IPS-NIHi7 (cell line): ENCODE measurements at regions not wholly inside any gene's neighbourhood (a gene's known extent, or its start where the extent isn't known, plus 50 kb on each side); places are given as distances from the start of the nearest gene placed in this dataset.
"Not testable (repeated sequence)": the region's sequence is repeated elsewhere in the genome, so short reads cannot be mapped to it uniquely, and the experiment has no call there.

Experiments used
- DNase-seq: peaks from one replicate; pipeline ENCODE4 v3.0.0; 2012; ENCODE audit warnings: mixed read lengths; ENCODE audit errors: extremely low spot score

DNA sequence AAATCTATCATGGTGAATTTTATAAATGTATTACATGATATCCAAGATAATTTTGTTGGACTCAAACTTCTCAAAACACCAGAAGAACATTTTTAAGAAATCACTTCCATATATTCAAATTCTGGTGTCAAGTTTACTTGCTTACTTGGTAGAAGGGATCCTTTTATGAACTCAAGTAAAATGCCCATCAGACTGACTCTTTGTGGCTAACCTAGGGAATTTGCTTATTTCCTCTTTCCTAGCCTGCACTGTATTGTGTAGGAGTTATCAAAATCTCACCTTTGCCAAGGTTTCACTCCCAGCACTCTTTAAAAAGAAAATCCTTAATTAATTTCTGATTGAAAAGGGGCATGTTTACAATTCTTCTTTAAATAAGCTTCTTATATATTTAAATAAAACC is 196.5 kb downstream of the DUSP6 start:
- no peak for DNase-seq

GRCh38 chr12:89154743-89155499 is 197.4 kb downstream of the DUSP6 start:
- no peak for DNase-seq

GRCh38 chr12:89153341-89153740 is 199.0 kb downstream of the DUSP6 start:
- no peak for DNase-seq

DNA sequence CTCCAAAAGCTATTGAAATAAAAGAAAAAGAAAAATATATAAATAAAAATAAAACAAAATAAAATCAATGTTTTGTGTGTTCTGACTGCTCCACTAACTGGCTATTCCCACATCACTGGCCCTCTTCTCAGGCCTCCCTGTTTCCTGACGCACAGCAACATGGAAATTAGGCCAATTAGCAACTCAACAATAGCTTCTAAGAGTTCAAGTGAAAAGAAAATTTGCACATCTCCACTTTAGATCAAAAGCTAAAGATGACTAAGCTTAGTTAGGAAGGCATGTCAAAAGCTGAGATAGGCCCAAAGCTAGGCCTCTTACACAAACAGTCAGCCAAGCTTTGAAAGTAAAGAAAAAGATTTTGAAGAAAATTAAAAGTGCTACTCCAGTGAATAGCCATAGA is 200.8 kb downstream of the DUSP6 start:
- DNase-seq = no peak

- DNase-seq = not testable (repeated sequence)
These were observed 201.5 kb downstream of the DUSP6 start for GRCh38 chr12:89150789-89151188.

DNA sequence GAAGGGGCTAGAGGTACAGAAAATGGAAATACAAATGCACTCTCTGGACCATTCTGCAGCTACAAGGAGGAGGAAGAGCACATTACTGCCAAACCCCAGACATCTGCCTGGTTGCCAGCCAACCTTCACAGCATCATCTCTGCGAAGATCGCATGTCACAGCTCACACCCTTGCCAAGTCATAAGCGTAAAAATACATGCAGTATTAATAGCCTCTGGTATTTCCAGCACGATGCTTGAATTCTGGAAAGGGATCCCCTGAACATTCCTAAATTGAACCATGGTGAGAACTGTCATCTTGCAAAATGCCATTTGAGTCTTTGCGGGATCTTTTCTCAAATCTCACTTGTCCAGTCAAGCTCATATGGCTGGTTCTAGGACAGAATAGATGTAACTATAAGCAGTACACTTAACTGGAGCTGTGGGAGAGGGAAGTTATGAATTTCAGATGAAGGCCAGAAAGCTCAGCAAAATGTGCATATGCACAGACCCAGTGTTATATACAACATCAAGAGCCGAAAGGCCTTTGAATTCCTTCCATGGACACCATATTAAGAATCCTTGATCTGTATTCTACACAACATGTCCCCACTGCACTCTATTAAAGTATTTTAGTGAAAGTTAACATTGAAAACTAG is 211.6 kb downstream of the DUSP6 start:
- no peak for DNase-seq

DNA sequence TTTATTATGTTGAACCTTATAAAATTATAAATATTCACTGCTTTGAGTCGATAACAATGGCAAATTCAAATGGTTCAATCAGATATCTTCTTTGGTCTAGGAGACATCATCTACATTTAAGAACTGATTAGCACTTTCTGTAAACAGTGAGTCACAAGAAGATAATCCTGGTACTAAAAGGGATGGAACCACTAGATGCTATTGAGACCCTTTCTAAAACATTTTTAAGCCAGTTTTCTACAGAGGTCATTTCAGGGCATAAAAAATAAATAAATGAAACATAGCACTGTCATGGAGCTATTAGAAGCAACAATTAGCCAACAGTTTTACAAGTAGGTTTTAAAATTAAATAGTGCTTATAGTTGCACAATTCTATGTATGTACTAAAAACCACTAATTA is 212.2 kb downstream of the DUSP6 start:
- no peak for DNase-seq

DNA sequence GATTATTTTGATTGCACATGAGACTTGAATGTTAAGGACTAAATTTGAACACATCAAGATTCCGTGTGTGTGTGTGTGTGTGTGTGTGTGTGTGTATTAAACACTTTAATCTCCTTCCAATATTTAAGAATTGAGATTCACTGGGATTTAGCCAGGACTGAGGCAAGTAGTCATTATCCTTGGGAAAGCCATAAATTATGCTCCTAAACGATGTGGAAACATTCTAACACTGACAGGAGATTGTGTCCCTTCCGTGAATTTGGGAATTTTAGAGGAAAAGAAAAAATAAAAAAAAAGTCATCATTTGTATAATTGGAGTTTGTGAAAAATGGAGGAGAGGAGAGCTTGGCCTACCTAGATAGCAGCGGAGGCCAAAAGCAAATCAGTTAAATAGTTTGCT is 212.9 kb downstream of the DUSP6 start:
- no peak for DNase-seq

DNA sequence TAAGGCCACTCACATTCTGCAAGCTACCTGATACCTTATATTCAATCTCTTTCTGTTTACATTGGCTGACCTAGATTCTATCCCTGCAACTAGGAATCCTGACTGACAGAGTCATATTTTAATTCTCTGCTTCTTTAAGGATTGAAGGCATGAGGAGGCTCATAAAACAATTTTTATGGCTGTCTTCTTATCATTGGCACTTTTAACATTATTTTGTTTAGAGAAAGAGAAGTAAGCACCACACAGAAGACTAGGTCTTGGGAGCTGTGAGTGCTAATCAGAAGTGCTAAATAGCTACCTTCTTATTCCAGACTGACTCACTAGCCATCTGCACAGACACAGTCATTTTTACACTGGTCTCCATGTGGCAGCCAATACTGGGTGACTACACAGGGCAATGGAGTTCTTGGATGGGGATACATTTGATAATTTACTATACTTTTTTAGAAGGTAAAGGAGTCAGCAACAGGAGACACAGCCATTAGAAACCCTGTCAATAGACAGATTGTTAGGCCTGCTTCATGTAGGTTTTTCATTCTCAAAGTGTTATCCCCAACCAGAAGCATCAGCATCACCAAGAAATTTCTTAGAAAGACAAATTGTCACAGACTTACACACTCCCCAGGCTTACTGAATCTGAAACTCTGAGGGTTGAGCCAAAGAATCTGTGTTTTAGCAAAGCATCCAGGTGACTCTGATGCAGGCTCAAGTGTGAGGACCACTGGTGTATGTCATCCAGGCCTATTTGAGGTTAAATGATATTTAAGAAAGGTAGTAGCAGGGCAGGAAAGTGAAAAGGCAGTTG is 214.1 kb downstream of the DUSP6 start:
- no peak for DNase-seq

- DNase-seq = no peak
These were observed 216.2 kb downstream of the DUSP6 start for GRCh38 chr12:89135976-89136634.

GRCh38 chr12:89134213-89134770 is 218.0 kb downstream of the DUSP6 start:
- no peak for DNase-seq

GRCh38 chr12:89129167-89129870 is 223.0 kb downstream of the DUSP6 start:
- no peak for DNase-seq

DNA sequence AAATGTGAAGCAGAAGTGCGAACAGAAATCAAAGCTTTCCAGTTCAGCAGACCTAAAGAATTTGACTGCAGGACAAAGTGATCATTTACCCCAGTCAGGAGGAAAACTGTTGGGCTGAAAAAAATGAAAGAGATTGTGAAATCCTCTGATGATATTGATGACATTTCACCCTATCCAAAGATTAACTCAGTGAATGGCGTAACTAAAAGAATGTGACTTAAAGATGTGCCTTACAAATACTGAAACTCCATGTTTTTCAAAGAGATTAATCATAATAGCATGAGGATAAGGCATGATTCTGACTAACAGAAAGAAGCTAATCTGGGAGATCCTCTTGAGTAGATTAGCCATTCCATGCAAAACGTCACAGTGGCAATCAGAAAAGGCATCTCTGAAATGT is 225.6 kb downstream of the DUSP6 start:
- DNase-seq = no peak

GRCh38 chr12:89122852-89123251 is 229.4 kb downstream of the DUSP6 start:
- DNase-seq = no peak

GRCh38 chr12:89117448-89118034 is 234.8 kb downstream of the DUSP6 start:
- no peak for DNase-seq

DNA sequence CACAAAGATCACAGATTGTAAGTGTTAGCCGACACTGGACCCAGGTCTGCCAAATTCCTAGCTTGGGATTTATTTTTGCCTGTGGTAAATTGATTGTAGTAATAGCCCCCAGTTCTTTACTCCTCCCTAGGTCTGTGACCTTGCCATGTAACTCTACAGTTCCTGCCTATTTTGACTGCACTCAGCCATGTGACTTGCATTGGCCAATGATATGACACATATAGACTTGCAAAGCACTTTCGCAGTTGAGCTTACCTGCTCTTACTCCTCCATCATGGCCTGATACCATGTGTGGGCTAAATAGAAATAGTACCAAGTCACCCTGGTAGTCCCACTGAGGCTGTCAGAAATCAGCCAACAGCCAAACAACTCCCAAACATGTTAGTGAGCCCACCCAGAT is 240.3 kb downstream of the DUSP6 start:
- DNase-seq = no peak

GRCh38 chr12:89108265-89108664 is 244.0 kb downstream of the DUSP6 start:
- DNase-seq = no peak

DNA sequence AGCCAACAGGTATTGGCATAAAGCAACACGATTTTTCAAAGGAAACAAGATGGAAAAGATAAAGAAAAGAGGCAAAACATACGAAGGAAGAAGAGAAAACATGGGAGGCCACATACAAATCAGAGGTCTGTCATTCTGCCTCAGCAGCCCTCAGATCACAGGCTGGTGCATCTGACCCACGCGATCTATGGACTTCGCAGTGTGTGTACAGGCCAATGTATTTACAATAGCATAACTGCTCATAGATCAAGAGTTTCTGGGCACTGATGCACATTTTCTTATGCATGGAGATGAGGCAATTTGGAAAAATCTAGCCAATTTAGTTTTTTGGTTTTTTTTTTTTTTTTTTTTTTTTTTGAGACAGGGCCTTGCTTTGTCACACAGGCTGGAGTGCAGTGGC is 245.4 kb downstream of the DUSP6 start:
- DNase-seq = no peak

DNA sequence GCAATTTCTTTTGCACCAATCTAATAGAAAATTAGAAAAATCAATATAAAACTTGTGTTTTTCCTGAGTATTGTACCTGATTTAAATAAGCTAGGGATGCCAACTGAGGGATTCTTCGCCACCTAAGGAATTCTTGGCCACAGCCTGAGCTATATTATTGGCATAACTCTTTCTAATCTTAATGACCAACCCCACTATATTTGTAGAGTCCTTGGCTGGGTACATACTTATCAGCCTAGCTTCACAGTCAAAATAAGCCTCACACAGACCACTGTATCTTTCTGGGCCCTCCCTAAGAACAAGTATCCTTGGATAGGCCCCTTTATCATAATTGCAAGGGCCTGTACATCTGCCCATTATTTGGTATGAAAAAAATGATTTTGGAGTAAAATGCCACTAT is 247.1 kb downstream of the DUSP6 start:
- no peak for DNase-seq

DNA sequence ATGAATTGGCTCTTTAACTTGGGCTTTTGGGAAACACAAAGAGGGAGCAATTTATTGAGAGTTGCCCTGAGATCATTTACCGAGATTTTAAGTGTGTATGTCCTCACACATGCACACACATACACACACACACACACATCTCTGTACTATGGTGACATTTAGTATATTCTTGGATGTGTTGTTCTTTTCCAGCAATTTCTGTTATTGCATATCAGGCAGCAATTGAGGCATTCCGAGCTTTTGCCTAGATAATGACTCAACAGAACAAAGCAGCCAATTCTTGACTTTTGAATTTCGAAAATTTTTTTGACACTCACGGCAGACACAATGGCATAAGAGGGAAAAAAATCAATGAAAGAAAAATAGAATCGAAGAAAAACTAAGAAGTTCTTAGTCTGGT is 248.5 kb downstream of the DUSP6 start:
- no peak for DNase-seq

DNA sequence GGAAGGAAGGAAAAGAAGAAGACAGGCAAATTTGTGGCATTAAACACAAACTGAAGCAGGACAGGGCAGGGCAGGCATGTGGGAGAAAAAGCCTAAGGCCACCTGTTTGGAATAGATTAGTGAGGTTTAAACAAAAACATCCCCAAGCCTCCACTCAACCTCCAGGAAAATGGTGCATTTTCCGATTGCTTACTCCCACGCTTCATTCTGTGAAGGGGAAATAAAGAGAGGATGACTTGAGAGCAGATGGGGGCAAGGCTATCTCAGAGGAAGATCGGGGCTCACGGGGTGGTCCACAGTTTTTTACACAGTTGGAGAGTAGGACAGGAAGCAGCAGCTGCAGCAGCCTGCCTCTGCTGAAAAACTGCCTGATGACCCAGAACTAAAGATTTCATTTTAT is 250.9 kb downstream of the DUSP6 start:
- DNase-seq = no peak
